ENCODE measurements at regions not wholly inside any gene's neighbourhood (a gene's known extent, or its start where the extent isn't known, plus 50 kb on each side); places are given as distances from the start of the nearest gene placed in this dataset.

DNA sequence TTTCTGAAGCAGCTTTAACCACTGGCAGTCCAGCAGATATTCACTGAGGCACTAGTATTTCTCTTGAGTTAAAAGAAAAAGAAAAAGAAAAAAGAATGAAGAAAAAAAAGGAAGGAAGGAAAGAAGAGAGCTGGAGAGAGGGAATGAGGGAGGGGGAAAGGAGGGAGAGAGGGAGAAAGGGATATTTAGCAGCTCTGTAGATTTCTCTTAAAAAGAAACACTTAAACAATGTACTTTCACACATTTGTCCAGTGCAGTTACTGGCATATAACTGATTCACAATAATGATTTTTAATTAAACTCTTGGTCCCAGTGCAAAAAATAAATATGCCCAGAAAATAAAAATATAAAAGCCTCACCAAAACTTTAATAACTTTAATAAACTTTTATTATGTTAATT is 386.4 kb downstream of the KCNJ2 start:
- no peak for TF ChIP-seq EP300 (IDR thresholded peaks at IDR 0.05)
- no peak for TF ChIP-seq POLR2A (IDR thresholded peaks at IDR 0.05)
- TF ChIP-seq, protein P1, sequence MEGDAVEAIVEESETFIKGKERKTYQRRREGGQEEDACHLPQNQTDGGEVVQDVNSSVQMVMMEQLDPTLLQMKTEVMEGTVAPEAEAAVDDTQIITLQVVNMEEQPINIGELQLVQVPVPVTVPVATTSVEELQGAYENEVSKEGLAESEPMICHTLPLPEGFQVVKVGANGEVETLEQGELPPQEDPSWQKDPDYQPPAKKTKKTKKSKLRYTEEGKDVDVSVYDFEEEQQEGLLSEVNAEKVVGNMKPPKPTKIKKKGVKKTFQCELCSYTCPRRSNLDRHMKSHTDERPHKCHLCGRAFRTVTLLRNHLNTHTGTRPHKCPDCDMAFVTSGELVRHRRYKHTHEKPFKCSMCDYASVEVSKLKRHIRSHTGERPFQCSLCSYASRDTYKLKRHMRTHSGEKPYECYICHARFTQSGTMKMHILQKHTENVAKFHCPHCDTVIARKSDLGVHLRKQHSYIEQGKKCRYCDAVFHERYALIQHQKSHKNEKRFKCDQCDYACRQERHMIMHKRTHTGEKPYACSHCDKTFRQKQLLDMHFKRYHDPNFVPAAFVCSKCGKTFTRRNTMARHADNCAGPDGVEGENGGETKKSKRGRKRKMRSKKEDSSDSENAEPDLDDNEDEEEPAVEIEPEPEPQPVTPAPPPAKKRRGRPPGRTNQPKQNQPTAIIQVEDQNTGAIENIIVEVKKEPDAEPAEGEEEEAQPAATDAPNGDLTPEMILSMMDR (IDR thresholded peaks at IDR 0.05): no peak
- intact Hi-C loops (cut with DNase I): loop anchor here in 2 of 4 donors (10.0 kb wide), 2 partner anchors 981 to 991 kb away; no protein-coding TSS in a partner anchor
- no peak for DNase-seq
- H3K36me3 ChIP-seq: no peaks in the 10 kb centered on the region
- no peak overlapping the region for H3K4me3 ChIP-seq
- no peaks in the 10 kb centered on the region for H3K9me3 ChIP-seq
- H3K27me3 ChIP-seq: no peaks in the 10 kb centered on the region
- H3K27ac ChIP-seq: no peak overlapping the region
- no peaks in the 10 kb centered on the region for H3K4me1 ChIP-seq (ENCODE audit: insufficient read depth)

DNA sequence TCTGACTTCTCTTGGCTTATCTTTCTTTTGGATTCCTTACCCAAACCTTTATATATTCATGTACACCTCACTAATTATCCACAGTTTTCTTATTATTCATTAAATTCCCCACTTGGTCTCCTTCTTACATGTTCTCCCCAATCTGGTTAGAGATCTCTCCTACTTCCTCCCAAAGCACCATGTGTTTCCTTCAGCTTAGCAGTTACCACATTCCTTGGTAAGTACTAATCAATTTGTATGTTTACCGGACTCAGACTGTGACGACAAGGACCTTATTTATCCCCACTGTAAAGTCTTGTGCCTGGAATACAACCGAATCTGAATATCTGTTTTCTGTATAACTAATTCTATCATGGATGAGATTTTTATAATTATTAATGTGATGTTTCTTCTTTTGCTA is 389.5 kb downstream of the KCNJ2 start:
- H3K9me3 ChIP-seq: no peaks in the 10 kb centered on the region
- WGBS, 3 donors: 78 to 84% (median 81%) methylated on average over 3 of the region's 3 CpGs
- no peaks in the 10 kb centered on the region for H3K36me3 ChIP-seq
- H3K27me3 ChIP-seq: no peaks in the 10 kb centered on the region
- H3K4me3 ChIP-seq: no peak overlapping the region
- TF ChIP-seq EP300 (IDR thresholded peaks at IDR 0.05) (no peak), POLR2A (IDR thresholded peaks at IDR 0.05) (no peak)
- TF ChIP-seq, protein P1 (IDR thresholded peaks at IDR 0.05): no peak
- DNase-seq: no peak
- peaks cover 3% of the 10 kb centered on the region for H3K4me1 ChIP-seq (ENCODE audit: insufficient read depth)
- no peak overlapping the region for H3K27ac ChIP-seq
- intact Hi-C loops (cut with DNase I): loop anchor here in 2 of 4 donors (10.0 kb wide), 2 partner anchors 984 to 994 kb away; no protein-coding TSS in a partner anchor

DNA sequence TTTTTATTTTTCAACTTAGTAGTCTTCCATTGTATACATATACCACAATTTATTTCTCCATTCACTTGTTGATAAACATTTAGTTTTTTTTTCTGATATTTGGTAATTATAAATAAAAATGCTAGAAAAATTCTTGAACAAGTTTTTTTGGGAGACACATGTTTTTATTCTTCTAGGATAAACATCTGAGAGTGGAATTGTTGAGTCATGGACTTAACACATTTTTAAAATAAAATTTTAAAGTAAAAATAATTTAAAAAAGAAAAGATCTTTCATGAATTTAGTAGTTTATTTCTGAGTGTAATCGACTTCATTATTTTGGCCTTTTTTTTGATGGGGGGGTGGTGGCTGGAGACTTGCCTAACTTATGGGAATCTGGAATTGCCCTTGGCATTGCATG is 391.1 kb downstream of the KCNJ2 start:
- intact Hi-C loops (cut with DNase I): no loop called here

DNA sequence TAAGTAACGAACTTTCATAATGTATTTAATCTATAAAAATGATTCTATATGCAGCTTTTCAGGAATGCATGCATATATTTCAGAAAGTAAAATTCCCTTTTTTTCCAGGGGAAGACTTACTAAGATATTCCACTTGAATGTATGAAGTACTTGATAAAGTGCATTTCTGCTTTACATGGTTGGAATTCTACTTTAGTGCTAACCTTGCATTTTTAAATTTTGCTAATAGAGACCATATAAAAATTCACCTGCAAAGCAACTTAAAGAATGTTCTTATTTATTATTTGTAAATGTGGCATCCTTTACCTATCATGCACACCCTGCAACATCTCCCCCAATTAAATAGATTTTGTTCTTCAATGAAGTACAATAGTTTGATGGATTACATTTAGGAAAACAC is 392.8 kb downstream of the KCNJ2 start:
- no peak overlapping the region for H3K27ac ChIP-seq
- no peaks in the 10 kb centered on the region for H3K36me3 ChIP-seq
- no peak overlapping the region for H3K4me3 ChIP-seq
- peaks cover 3% of the 10 kb centered on the region for H3K4me1 ChIP-seq (ENCODE audit: insufficient read depth)
- no peaks in the 10 kb centered on the region for H3K27me3 ChIP-seq
- 85 to 98% (median 94%) methylated on average over 1 of the region's 1 CpG for WGBS, 3 donors
- intact Hi-C loops (cut with DNase I): no loop called here
- H3K9me3 ChIP-seq: no peaks in the 10 kb centered on the region
- no peak for DNase-seq
- no peak for TF ChIP-seq EP300 (IDR thresholded peaks at IDR 0.05)
- TF ChIP-seq, protein P1 (IDR thresholded peaks at IDR 0.05): no peak

More for the DNA sequence above, 391.1 kb downstream of the KCNJ2 start:
- H3K27ac ChIP-seq: no peak overlapping the region
- no peaks in the 10 kb centered on the region for H3K27me3 ChIP-seq
- 83 to 92% (median 91%) methylated on average over 1 of the region's 1 CpG for WGBS, 3 donors
- TF ChIP-seq, protein P1 (IDR thresholded peaks at IDR 0.05): no peak
- TF ChIP-seq POLR2A (IDR thresholded peaks at IDR 0.05) (no peak), EP300 (IDR thresholded peaks at IDR 0.05) (no peak)
- peaks cover 3% of the 10 kb centered on the region for H3K4me1 ChIP-seq (ENCODE audit: insufficient read depth)
- no peaks in the 10 kb centered on the region for H3K9me3 ChIP-seq
- no peak overlapping the region for H3K4me3 ChIP-seq
- H3K36me3 ChIP-seq: no peaks in the 10 kb centered on the region
- DNase-seq: no peak

Measured in ovary (tissue), 7 donors.